ENCODE measurements at regions not wholly inside any gene's neighbourhood (a gene's known extent, or its start where the extent isn't known, plus 50 kb on each side); places are given as distances from the start of the nearest gene placed in this dataset.
"Not testable (repeated sequence)": the region's sequence is repeated elsewhere in the genome, so short reads cannot be mapped to it uniquely, and the experiment has no call there.

DNA sequence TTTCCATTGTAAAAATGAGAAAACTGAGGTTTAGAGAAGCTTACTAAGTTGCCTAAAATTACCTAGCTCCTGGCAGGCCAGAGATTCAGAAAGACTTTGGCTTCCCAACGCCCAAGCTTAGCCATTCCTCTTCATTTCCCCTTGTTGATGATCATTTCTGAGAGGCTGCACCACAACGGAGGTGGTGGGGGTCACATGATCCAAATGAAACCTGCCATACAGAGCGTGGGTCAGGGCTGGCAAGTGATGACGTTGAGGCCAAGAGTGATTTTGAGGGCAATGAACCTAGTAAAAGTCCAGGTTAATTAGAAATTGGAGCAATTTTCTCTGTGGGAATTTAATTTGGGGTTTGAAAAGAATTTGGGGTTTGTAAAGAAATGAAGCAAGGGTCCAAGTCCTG is 109.9 kb downstream of the TMEM182 start:
- Mint-ChIP-seq H3K4me1 (no peaks in the 10 kb centered on the region), H3K36me3 (peaks cover 1% of the 10 kb centered on the region), H3K27me3 (no peaks in the 10 kb centered on the region), H3K27ac (no peak overlapping the region), H3K4me3 (no peak overlapping the region), H3K9me3 (no peaks in the 10 kb centered on the region)

DNA sequence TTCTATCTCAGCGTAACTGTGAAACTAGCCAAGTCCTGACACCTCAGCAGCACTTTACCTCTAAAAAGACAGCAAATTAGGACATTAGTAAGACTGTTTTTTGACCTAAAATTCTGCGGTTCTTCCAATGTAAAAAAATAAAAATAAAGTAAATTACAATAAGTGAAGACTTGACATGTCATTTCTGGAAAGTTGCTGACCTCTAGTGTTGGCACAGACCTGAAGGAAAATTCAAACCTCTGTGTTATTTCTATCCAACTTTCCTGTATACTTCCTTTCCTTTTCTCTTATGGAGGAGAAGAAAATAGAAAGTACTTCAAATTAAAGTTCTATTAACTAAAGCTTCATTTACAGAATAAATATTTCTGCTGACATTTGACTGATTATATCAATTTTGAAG is 110.6 kb downstream of the TMEM182 start:
- no peak overlapping the region for H3K4me3 Mint-ChIP-seq
- H3K9me3 Mint-ChIP-seq = no peaks in the 10 kb centered on the region
- H3K4me1 Mint-ChIP-seq = no peaks in the 10 kb centered on the region
- H3K36me3 Mint-ChIP-seq = peaks cover 1% of the 10 kb centered on the region
- no peaks in the 10 kb centered on the region for H3K27me3 Mint-ChIP-seq
- no peak overlapping the region for H3K27ac Mint-ChIP-seq

DNA sequence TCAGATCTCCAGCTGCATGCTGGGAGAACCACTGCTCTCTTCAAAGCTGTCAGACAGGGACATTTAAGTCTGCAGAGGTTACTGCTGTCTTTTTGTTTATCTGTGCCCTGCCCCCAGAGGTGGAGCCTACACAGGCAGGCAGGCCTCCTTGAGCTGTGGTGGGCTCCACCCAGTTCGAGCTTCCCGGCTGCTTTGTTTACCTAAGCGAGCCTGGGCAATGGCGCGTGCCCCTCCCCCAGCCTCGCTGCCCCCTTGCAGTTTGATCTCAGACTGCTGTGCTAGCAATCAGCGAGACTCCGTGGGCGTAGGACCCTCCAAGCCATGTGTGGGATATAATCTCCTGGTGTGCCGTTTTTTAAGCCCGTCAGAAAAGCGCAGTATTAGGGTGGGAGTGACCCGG is 117.7 kb downstream of the TMEM182 start:
- H3K27ac Mint-ChIP-seq, H3K9me3 Mint-ChIP-seq, H3K36me3 Mint-ChIP-seq: not testable (repeated sequence)

GRCh38 chr2:102880731-102881130 is 118.9 kb downstream of the TMEM182 start:
- H3K9me3 Mint-ChIP-seq = no peaks in the 10 kb centered on the region
- H3K4me3 Mint-ChIP-seq = no peak overlapping the region
- no peak overlapping the region for H3K27ac Mint-ChIP-seq
- H3K36me3 Mint-ChIP-seq = no peaks in the 10 kb centered on the region
- no peaks in the 10 kb centered on the region for H3K4me1 Mint-ChIP-seq
- H3K27me3 Mint-ChIP-seq = no peaks in the 10 kb centered on the region

More for the DNA sequence above, 117.7 kb downstream of the TMEM182 start:
- not testable (repeated sequence) for H3K4me3 Mint-ChIP-seq, H3K4me1 Mint-ChIP-seq, H3K27me3 Mint-ChIP-seq

GRCh38 chr2:102886216-102886893 is 124.5 kb downstream of the TMEM182 start:
- H3K4me3 Mint-ChIP-seq = no peak overlapping the region
- H3K27me3 Mint-ChIP-seq = peaks cover 2% of the 10 kb centered on the region
- H3K4me1 Mint-ChIP-seq = no peaks in the 10 kb centered on the region
- no peaks in the 10 kb centered on the region for H3K36me3 Mint-ChIP-seq
- no peaks in the 10 kb centered on the region for H3K9me3 Mint-ChIP-seq
- no peak overlapping the region for H3K27ac Mint-ChIP-seq

- Mint-ChIP-seq H3K4me3 (no peak overlapping the region), H3K4me1 (no peaks in the 10 kb centered on the region), H3K27ac (no peak overlapping the region), H3K9me3 (no peaks in the 10 kb centered on the region), H3K36me3 (no peaks in the 10 kb centered on the region), H3K27me3 (peaks cover 2% of the 10 kb centered on the region)
These were observed 126.7 kb downstream of the TMEM182 start for GRCh38 chr2:102888514-102888913.

DNA sequence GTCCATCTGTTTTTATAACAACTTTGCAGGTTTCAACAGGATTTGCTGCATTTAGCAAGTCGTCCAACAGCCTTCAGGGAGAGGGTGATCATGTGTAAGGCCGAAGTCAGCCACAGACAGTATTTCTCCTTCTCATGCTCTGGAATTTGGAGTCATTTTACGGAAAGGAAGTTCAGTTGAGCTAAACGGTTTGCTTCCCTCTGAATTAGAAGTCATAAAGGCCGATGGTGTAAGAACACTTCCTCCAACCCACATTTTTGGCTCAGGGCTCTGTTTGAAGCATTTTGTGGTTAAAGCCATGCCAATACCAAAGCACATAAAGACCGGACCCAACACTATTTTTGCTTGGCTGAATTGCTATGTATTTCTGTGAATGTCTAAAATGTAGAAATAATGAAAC is 129.5 kb downstream of the TMEM182 start:
- no peaks in the 10 kb centered on the region for H3K4me1 Mint-ChIP-seq
- no peak overlapping the region for H3K27ac Mint-ChIP-seq

DNA sequence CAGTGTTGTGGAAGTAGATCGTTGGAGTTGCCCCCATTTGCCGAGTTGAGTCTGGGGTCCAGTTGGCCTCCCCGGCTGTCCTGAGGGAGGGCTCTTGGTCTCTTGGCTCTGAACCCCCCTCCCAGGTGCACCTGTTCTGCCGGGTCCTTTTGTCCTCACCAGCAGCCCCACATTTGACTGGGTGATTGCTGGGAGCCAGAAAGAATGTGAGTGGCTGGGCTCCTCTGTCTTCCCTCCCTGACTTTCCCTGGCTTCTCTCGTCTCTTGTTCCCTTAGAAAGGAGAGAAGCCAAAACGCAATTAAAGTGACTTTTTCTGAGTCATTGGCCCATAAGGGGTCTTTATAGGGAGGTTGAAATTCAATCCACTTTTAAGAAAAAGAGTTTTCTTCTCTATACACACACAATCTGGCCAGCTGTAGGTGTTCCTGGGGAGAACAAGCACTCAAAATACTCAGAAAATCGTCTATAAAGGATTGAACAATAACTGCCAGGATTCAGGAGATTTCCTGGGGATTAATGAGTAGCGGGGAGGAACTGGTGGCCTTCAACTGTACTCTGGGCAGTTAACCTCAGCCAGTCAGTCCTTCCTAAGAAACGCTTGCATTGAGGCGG is 131.0 kb downstream of the TMEM182 start:
- H3K4me3 Mint-ChIP-seq = no peak overlapping the region
- no peak overlapping the region for H3K27ac Mint-ChIP-seq
- H3K27me3 Mint-ChIP-seq = peaks cover 2% of the 10 kb centered on the region
- no peaks in the 10 kb centered on the region for H3K9me3 Mint-ChIP-seq
- peaks cover 4% of the 10 kb centered on the region for H3K36me3 Mint-ChIP-seq
- H3K4me1 Mint-ChIP-seq = no peaks in the 10 kb centered on the region

More for the DNA sequence above, 129.5 kb downstream of the TMEM182 start:
- H3K27me3 Mint-ChIP-seq = peaks cover 2% of the 10 kb centered on the region
- no peak overlapping the region for H3K4me3 Mint-ChIP-seq
- H3K9me3 Mint-ChIP-seq = no peaks in the 10 kb centered on the region
- peaks cover 4% of the 10 kb centered on the region for H3K36me3 Mint-ChIP-seq

DNA sequence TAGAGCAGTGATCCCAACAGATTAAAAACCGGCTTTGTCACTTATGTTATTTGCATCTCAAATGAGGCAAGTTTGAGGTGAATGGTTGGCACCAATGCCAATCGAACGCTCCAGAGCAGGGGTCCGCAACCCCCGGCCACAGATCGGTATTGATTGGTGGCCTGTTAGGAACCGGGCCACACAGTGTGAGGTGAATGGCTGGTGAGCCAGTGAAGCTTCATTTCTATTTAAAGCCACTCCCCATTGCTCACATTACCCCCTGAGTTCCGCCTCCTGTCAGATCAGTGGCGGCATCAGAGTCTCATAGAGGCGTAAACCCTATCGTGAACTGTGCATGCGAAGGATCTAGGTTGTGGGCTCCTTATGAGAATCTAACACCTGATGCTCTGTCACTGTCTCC is 132.0 kb downstream of the TMEM182 start:
- Mint-ChIP-seq H3K36me3 (peaks cover 4% of the 10 kb centered on the region), H3K4me3 (no peak overlapping the region), H3K9me3 (no peaks in the 10 kb centered on the region), H3K27me3 (peaks cover 2% of the 10 kb centered on the region), H3K27ac (no peak overlapping the region), H3K4me1 (no peaks in the 10 kb centered on the region)

- no peaks in the 10 kb centered on the region for H3K9me3 Mint-ChIP-seq
- no peaks in the 10 kb centered on the region for H3K27me3 Mint-ChIP-seq
- H3K27ac Mint-ChIP-seq = no peak overlapping the region
- no peak overlapping the region for H3K4me3 Mint-ChIP-seq
- H3K4me1 Mint-ChIP-seq = no peaks in the 10 kb centered on the region
- peaks cover 4% of the 10 kb centered on the region for H3K36me3 Mint-ChIP-seq
These were observed 133.5 kb downstream of the TMEM182 start for GRCh38 chr2:102895376-102895775.

DNA sequence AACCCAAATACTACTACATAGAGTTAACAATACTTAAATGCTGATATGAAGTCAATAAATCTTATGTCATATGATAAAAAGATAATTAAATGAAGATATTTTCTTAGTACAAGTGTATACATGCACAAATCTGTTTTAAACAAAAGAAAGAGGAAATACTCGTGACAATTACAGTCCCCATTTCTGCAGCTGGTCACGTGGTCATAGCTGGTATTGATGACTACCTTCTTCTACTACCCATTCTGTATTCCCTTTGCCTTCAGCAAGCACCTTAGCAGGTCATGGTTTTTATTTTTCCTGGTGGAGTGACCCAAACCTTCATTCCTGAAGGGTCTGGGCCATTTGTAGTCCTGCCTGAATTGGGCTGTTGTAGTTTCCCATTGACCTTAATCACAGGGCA is 147.4 kb downstream of the TMEM182 start:
- H3K27me3 Mint-ChIP-seq, H3K36me3 Mint-ChIP-seq, H3K9me3 Mint-ChIP-seq, H3K27ac Mint-ChIP-seq, H3K4me1 Mint-ChIP-seq, H3K4me3 Mint-ChIP-seq: not testable (repeated sequence)

DNA sequence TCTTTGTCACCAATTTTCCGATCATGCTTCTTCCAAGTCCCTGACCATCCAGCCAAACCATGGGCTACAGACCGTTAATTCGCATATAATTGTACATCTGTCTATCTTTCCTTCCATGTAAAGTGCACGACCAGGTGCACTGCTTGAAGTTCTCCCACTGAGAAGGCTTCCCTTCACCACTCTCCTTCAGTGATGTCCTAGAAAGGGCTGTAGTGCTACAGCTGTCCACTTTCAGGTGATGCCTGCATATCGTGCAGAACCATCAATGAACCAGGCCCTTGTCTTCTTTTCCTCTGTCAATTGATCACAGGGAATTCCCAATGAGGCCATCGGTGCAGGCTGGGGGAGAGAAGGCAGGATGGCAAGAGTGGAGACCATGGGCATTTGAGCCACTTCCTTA is 148.9 kb downstream of the TMEM182 start:
- no peaks in the 10 kb centered on the region for H3K9me3 Mint-ChIP-seq
- H3K36me3 Mint-ChIP-seq = no peaks in the 10 kb centered on the region
- H3K27me3 Mint-ChIP-seq = no peaks in the 10 kb centered on the region
- no peak overlapping the region for H3K4me3 Mint-ChIP-seq
- no peak overlapping the region for H3K27ac Mint-ChIP-seq
- H3K4me1 Mint-ChIP-seq = no peaks in the 10 kb centered on the region

DNA sequence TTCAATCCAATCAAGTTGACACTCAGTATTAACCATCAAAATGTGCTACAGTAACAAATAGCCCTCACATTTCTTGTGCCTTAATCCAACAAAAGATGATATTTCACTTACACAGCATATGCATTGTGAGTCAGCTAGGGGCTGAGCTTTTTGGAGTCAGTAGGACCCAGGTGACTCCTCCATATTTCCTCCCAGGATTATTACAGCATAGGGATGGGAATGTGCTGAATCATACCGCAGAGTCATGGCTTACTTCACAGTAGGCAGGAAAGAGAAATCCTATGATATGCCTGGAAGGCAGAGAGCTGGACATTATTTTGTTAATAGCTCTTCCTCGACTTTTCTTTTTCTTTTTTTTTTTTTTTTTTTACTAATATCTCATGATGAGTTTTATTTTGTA is 153.3 kb downstream of the TMEM182 start:
- Mint-ChIP-seq H3K27me3 (no peaks in the 10 kb centered on the region), H3K36me3 (no peaks in the 10 kb centered on the region), H3K9me3 (peaks cover 8% of the 10 kb centered on the region), H3K4me3 (no peak overlapping the region), H3K27ac (no peak overlapping the region), H3K4me1 (no peaks in the 10 kb centered on the region)

- Mint-ChIP-seq H3K9me3 (peaks cover 8% of the 10 kb centered on the region), H3K4me3 (no peak overlapping the region), H3K4me1 (no peaks in the 10 kb centered on the region), H3K36me3 (no peaks in the 10 kb centered on the region), H3K27ac (no peak overlapping the region), H3K27me3 (no peaks in the 10 kb centered on the region)
These were observed 160.5 kb downstream of the TMEM182 start for GRCh38 chr2:102922321-102922720.

DNA sequence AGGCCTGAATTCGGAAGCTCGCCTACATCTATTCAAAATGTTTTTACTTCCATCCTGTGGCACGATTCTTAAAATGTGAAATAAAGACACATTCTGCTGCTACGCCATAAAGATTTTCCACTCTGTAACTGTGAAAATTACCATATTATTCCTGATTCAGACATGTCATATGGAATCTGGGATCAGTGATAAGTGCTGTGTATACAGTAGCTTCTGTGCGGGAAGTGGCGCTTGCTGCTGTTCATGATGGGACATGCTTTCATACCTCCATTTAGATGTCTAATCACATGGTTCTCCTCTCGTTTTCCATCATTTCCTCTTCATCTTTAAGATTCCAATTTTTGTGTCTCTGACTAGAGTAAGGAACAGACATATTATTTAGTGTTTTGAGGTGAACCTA is 163.2 kb downstream of the TMEM182 start:
- Mint-ChIP-seq H3K4me1 (no peaks in the 10 kb centered on the region), H3K36me3 (no peaks in the 10 kb centered on the region), H3K4me3 (no peak overlapping the region), H3K9me3 (no peaks in the 10 kb centered on the region), H3K27me3 (no peaks in the 10 kb centered on the region), H3K27ac (no peak overlapping the region)

DNA sequence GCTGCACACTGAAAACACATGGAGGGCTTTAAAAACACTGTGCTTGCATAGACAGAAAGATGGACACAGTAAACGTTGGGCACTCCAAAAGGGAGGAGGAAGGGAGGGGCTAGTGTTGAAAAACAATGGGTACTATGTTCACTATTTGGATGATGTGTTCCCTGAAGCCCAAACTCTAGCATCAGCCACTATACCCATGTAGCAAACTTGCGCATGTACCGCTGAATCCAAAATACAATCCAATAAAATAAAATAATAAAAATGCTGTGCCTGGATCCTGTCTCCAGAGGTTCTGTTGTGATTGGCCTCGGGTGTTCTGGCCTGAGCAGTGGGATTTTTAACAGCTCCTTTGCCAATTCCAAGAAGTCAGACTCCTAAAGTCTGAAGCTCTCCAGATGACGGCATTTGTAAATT is 166.0 kb downstream of the TMEM182 start:
- no peaks in the 10 kb centered on the region for H3K4me1 Mint-ChIP-seq
- no peak overlapping the region for H3K27ac Mint-ChIP-seq
- no peak overlapping the region for H3K4me3 Mint-ChIP-seq
- no peaks in the 10 kb centered on the region for H3K9me3 Mint-ChIP-seq
- H3K36me3 Mint-ChIP-seq = no peaks in the 10 kb centered on the region
- no peaks in the 10 kb centered on the region for H3K27me3 Mint-ChIP-seq

GRCh38 chr2:102929721-102930120 is 167.9 kb downstream of the TMEM182 start:
- H3K27ac Mint-ChIP-seq = no peak overlapping the region
- no peaks in the 10 kb centered on the region for H3K36me3 Mint-ChIP-seq
- H3K4me3 Mint-ChIP-seq = no peak overlapping the region
- H3K9me3 Mint-ChIP-seq = no peaks in the 10 kb centered on the region
- H3K27me3 Mint-ChIP-seq = no peaks in the 10 kb centered on the region
- H3K4me1 Mint-ChIP-seq = no peaks in the 10 kb centered on the region

Measured in activated naive CD4-positive, alpha-beta T cell treated with anti-CD3 and anti-CD28 coated beads, Interleukin-2, amount 50 U/mL, for 24 hours (primary cell).